H9 (cell line): ENCODE measurements at regions not wholly inside any gene's neighbourhood (a gene's known extent, or its start where the extent isn't known, plus 50 kb on each side); places are given as distances from the start of the nearest gene placed in this dataset.

Experiments used
- DNase-seq: peaks from one replicate; pipeline ENCODE4 v3.0.0-alpha.2; 2017
- H2AFZ ChIP-seq: one replicate; pipeline ENCODE4 v1.6.1; 2013; ENCODE audit warnings: mild to moderate bottlenecking, low read length, control low read depth, moderate library complexity
- H2AK5ac ChIP-seq: 2 replicates; pipeline ENCODE4 v1.6.1; 2013; ENCODE audit warnings: low read length, control low read depth, mixed read lengths; ENCODE audit not compliant: insufficient read length
- H2BK120ac ChIP-seq: one replicate; pipeline ENCODE4 v1.6.1; 2013; ENCODE audit warnings: low read depth, mild to moderate bottlenecking, low read length, control low read depth, inconsistent platforms; ENCODE audit not compliant: poor library complexity, severe bottlenecking
- H2BK12ac ChIP-seq: 2 replicates; pipeline ENCODE4 v1.6.1; 2013; ENCODE audit warnings: low read length, control low read depth, mixed read lengths, low read depth; ENCODE audit not compliant: insufficient read length
- H2BK15ac ChIP-seq: 2 replicates; pipeline ENCODE4 v1.6.1; 2013; ENCODE audit warnings: low read depth, low read length, control low read depth
- H2BK20ac ChIP-seq: one replicate; pipeline ENCODE4 v1.6.1; 2013; ENCODE audit warnings: low read depth, mild to moderate bottlenecking, low read length, control low read depth, inconsistent platforms; ENCODE audit not compliant: poor library complexity, severe bottlenecking
- H2BK5ac ChIP-seq: 2 replicates; pipeline ENCODE4 v1.6.1; 2013; ENCODE audit warnings: low read length, control low read depth, mixed read lengths; ENCODE audit not compliant: insufficient read length
- H3K14ac ChIP-seq: 2 replicates; pipeline ENCODE4 v1.6.1; 2013; ENCODE audit warnings: low read length, control low read depth; ENCODE audit not compliant: insufficient read depth
- H3K18ac ChIP-seq: 2 replicates; pipeline ENCODE4 v1.6.1; 2013; ENCODE audit warnings: low read depth, mild to moderate bottlenecking, mixed read lengths, low read length, control low read depth; ENCODE audit not compliant: insufficient read length
- H3K23ac ChIP-seq: 2 replicates; pipeline ENCODE4 v1.6.1; 2013; ENCODE audit warnings: low read length, control low read depth, mixed read lengths, low read depth; ENCODE audit not compliant: insufficient read length
- H3K23me2 ChIP-seq: 2 replicates; pipeline ENCODE4 v1.6.1; 2013; ENCODE audit warnings: low read depth, mild to moderate bottlenecking, mixed read lengths, low read length, control low read depth; ENCODE audit not compliant: insufficient read length, poor library complexity, severe bottlenecking
- H3K27ac ChIP-seq: 2 replicates; pipeline ENCODE4 v1.5.1; 2013; ENCODE audit warnings: low read length, control low read depth, mixed read lengths, low read depth; ENCODE audit not compliant: insufficient read length
- H3K27me3 ChIP-seq: 2 replicates; pipeline ENCODE4 v1.6.1; 2013; ENCODE audit warnings: low read length, control low read depth, inconsistent platforms; ENCODE audit not compliant: insufficient read depth
- H3K4ac ChIP-seq: 2 replicates; pipeline ENCODE4 v1.6.1; 2013; ENCODE audit warnings: low read depth, mild to moderate bottlenecking, control low read depth, inconsistent platforms, low read length, moderate library complexity
- H3K4me1 ChIP-seq: 2 replicates; pipeline ENCODE4 v1.6.1; 2013; ENCODE audit warnings: low read length, control low read depth, inconsistent platforms; ENCODE audit not compliant: insufficient read depth
- H3K4me2 ChIP-seq: 2 replicates; pipeline ENCODE4 v1.6.1; 2013; ENCODE audit warnings: low read length, control low read depth, mixed read lengths; ENCODE audit not compliant: insufficient read length, insufficient read depth
- H3K56ac ChIP-seq: 2 replicates; pipeline ENCODE4 v1.6.1; 2013; ENCODE audit warnings: low read depth, mild to moderate bottlenecking, mixed read lengths, low read length, control low read depth; ENCODE audit not compliant: insufficient read length
- H3K79me1 ChIP-seq: 2 replicates; pipeline ENCODE4 v1.6.1; 2013; ENCODE audit warnings: low read depth, mild to moderate bottlenecking, moderate library complexity, low read length, control low read depth, inconsistent platforms; ENCODE audit not compliant: insufficient read depth, poor library complexity, severe bottlenecking
- H3K79me2 ChIP-seq: 2 replicates; pipeline ENCODE4 v1.6.1; 2013; ENCODE audit warnings: low read length, control low read depth, inconsistent platforms; ENCODE audit not compliant: insufficient read depth
- H3K9ac ChIP-seq: 2 replicates; pipeline ENCODE4 v1.6.1; 2013; ENCODE audit warnings: low read length, control low read depth, mixed read lengths; ENCODE audit not compliant: insufficient read length; ENCODE audit errors: extremely low read depth
- H3K9me3 ChIP-seq: one replicate; pipeline ENCODE4 v1.6.1; 2013; ENCODE audit warnings: low read depth, low read length, inconsistent platforms; ENCODE audit not compliant: control insufficient read depth
- H3T11ph ChIP-seq: one replicate; pipeline ENCODE4 v1.6.1; 2013; ENCODE audit warnings: mild to moderate bottlenecking, low read length, control low read depth, inconsistent platforms
- H4K20me1 ChIP-seq: one replicate; pipeline ENCODE4 v1.6.1; 2013; ENCODE audit not compliant: control insufficient read depth, insufficient read length, insufficient read depth
- H4K5ac ChIP-seq: 2 replicates; pipeline ENCODE4 v1.6.1; 2013; ENCODE audit warnings: low read depth, mild to moderate bottlenecking, mixed read lengths, low read length, control low read depth; ENCODE audit not compliant: insufficient read length
- H4K8ac ChIP-seq: replicated peaks from 2 replicates; pipeline ENCODE4 v1.6.1; 2013; ENCODE audit warnings: low read length, control low read depth, mixed read lengths, low read depth; ENCODE audit not compliant: insufficient read length
- H4K91ac ChIP-seq: 2 replicates; pipeline ENCODE4 v1.6.1; 2013; ENCODE audit warnings: low read depth, mild to moderate bottlenecking, moderate library complexity, mixed read lengths, low read length, control low read depth; ENCODE audit not compliant: insufficient read length
- H3K27ac Mint-ChIP-seq, 3 experiments: 2 replicates in 2 of 3; 3 replicates in 1 of 3; pipeline ENCODE4 v1.8.0; 2020 to 2021; ENCODE audit warnings: mixed read lengths in 3 of 3, mild to moderate bottlenecking in 1 of 3, moderate library complexity in 1 of 3
- H3K27me3 Mint-ChIP-seq: 2 replicates; pipeline ENCODE4 v1.8.0; 2021; ENCODE audit warnings: low read depth, mild to moderate bottlenecking, moderate library complexity, mixed read lengths
- H3K36me3 Mint-ChIP-seq, 3 experiments: 2 replicates in 2 of 3; 3 replicates in 1 of 3; pipeline ENCODE4 v1.8.0; 2020 to 2021; ENCODE audit warnings: low read depth in 3 of 3, mixed read lengths in 3 of 3; ENCODE audit not compliant: insufficient read depth in 1 of 3
- H3K4me1 Mint-ChIP-seq, 2 experiments: 2 replicates each; pipeline ENCODE4 v1.8.0; 2020; ENCODE audit warnings: mixed read lengths in 2 of 2
- H3K4me3 Mint-ChIP-seq, 2 experiments: 2 replicates in 1 of 2; 3 replicates in 1 of 2; pipeline ENCODE4 v1.8.0; 2020 to 2021; ENCODE audit warnings: mild to moderate bottlenecking in 2 of 2, mixed read lengths in 2 of 2, moderate library complexity in 1 of 2
- H3K9me3 Mint-ChIP-seq, 2 experiments: 2 replicates in 1 of 2; 3 replicates in 1 of 2; pipeline ENCODE4 v1.8.0; 2020; ENCODE audit warnings: mild to moderate bottlenecking in 2 of 2, mixed read lengths in 2 of 2, moderate library complexity in 1 of 2
- CTCF ChIP-seq: fragments of 200-600 bp; sonication (generic); conservative IDR thresholded peaks from 3 replicates; pipeline ENCODE4 v1.8.0; 2021; ENCODE audit warnings: antibody characterized with exemption, mild to moderate bottlenecking
- WGBS: extraction: QIAGEN DNeasy Blood & Tissue Kit; methylation state at CpG from one replicate; pipeline ENCODE4 v1.1.7; 2013; ENCODE audit warnings: missing lambda C conversion rate, low lambda C conversion rate, mixed read lengths; ENCODE audit not compliant: insufficient read length; ENCODE audit errors: extremely low coverage; 5-methylcytosine and 5-hydroxymethylcytosine counted together

- no peak for DNase-seq
- no peak overlapping the region for H2BK12ac ChIP-seq
- H3K56ac ChIP-seq, result no peak overlapping the region
- no peak overlapping the region for H2BK15ac ChIP-seq
- H4K5ac ChIP-seq, result no peak overlapping the region
- Mint-ChIP-seq H3K4me1 (peaks cover 0 to 15% of the 10 kb centered on the region in 2 experiments; a peak in 3 of 4 replicates), H3K36me3 (no peaks in the 10 kb centered on the region), H3K9me3 (no peaks in the 10 kb centered on the region), H3K27ac (no peak overlapping the region), H3K4me3 (no peak overlapping the region), H3K27me3 (peaks cover 2% of the 10 kb centered on the region; the same call in 1 of the 2 replicates)
- no peak overlapping the region for H4K8ac ChIP-seq
- H3T11ph ChIP-seq, result no peak overlapping the region
- no peak overlapping the region for H3K27ac ChIP-seq
- no peaks in the 10 kb centered on the region for H4K20me1 ChIP-seq
- H2BK20ac ChIP-seq, result no peak overlapping the region
- no peaks in the 10 kb centered on the region for H3K9me3 ChIP-seq
- H3K14ac ChIP-seq, result no peak overlapping the region
- WGBS, result no CpG with 5 or more reads among the region's 14 CpGs
- no peak overlapping the region for H4K91ac ChIP-seq
- H3K23me2 ChIP-seq, result no peaks in the 10 kb centered on the region
- no peak overlapping the region for H3K4ac ChIP-seq
- H3K27me3 ChIP-seq, result no peaks in the 10 kb centered on the region
- H2AK5ac ChIP-seq, result no peak overlapping the region
- no peak overlapping the region for H2BK5ac ChIP-seq
- H2AFZ ChIP-seq, result no peak overlapping the region
- H2BK120ac ChIP-seq, result no peak overlapping the region
- no peak overlapping the region for H3K9ac ChIP-seq
- H3K4me1 ChIP-seq, result no peaks in the 10 kb centered on the region
- no peak for TF ChIP-seq CTCF
- H3K23ac ChIP-seq, result no peak overlapping the region
- no peaks in the 10 kb centered on the region for H3K79me2 ChIP-seq
- H3K4me2 ChIP-seq, result no peak overlapping the region
- H3K79me1 ChIP-seq, result no peaks in the 10 kb centered on the region
- no peak overlapping the region for H3K18ac ChIP-seq
Measured at GRCh38 chr20:50356525-50356885, 153.7 kb upstream of the PTPN1 start.
